ENCODE measurements at regions not wholly inside any gene's neighbourhood (a gene's known extent, or its start where the extent isn't known, plus 50 kb on each side); places are given as distances from the start of the nearest gene placed in this dataset.

- DNase-seq = no peak
Measured at GRCh38 chr9:79433703-79434102, 138.1 kb upstream of the TLE4 start.

- peak; percentile 3 for DNase-seq
Measured at GRCh38 chr9:79439221-79439620, 132.5 kb upstream of the TLE4 start.

- no peak for DNase-seq
Measured at GRCh38 chr9:79446523-79447307, 125.0 kb upstream of the TLE4 start.

DNA sequence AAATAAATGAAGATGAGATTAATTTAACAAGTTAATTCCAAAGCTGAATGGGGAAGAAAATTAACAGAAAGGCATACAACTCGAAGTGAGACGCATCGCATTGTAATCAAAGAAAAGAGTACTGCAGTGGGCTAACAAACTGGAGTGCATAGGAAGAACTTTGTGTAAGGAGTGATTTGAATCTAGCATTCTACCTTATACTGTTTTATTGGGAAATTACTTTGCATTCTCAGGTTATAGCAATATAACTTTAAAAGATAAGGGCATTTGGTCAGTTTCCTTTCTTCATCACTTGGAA, 124.5 kb upstream of the TLE4 start:
- DNase-seq = no peak

GRCh38 chr9:79447762-79448161, 124.0 kb upstream of the TLE4 start:
- DNase-seq = no peak

- no peak for DNase-seq
Measured at GRCh38 chr9:79452265-79452664, 119.5 kb upstream of the TLE4 start.

GRCh38 chr9:79461712-79462111, 110.1 kb upstream of the TLE4 start:
- DNase-seq = no peak

- no peak for DNase-seq
Measured at GRCh38 chr9:79465156-79465555, 106.6 kb upstream of the TLE4 start.

DNA sequence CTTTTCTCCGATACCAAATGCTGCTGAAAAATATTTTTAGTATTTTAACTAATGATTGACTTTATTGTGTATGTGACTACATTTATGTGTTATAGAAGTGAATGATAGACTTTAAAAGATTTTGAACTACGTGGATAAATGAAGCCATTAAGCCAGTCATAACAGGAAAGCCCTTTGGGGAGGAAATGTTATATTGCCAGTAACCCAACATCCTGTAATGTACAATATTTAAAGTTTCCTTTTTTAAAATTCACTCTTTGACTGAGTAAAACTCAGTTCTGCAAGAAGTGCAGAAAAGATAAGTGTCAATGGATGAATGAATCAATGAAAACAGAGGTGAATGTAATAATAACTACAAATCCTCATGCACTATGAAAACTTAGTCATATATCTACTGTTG, 102.6 kb upstream of the TLE4 start:
- no peak for DNase-seq

- no peak for DNase-seq
Measured at GRCh38 chr9:79470954-79471353, 100.8 kb upstream of the TLE4 start.

DNA sequence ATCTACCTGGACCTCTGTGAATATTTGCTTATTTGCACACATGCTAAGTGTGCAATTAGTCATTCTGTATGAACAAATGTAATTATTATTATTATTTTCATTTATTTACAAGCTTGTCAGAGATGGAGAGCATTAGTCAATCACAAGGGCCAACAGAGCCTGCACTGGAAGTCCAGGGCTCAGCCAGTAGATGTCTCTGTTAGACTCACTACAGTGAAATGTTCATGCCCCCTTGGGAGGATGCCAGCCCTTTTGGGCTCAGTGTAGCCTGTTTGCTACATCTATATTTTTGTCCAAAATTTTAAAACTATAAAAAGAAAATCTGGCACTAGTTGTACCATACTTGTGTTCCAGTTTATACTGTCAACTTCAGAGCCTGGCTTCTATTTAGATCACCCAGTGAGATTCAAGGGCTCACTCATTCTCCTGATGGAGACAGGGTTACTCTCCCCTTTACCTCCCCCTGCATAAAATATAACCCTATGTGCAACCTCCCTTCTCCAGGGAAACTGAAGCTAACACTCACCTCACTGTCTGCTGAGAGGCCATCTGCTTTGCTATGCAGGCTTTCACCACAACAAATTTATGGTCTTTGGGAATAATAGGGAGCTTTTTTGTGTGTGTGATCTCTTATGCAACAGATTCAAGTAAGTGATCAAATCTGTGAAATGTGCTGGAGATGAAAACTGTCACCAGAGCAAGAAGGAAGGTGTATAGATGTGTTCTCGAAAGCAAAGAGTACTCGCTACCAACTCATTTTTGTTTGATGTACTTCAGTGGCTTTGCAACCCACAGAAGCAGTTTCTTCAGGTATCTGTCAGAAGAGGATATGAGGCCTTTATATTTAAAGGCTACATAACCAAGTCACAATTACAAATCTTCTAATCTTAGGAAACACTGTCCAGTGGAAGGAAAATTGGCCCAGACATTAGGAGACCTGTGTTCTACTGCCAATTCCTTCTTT, 99.9 kb upstream of the TLE4 start:
- peak; percentile 3 for DNase-seq

DNA sequence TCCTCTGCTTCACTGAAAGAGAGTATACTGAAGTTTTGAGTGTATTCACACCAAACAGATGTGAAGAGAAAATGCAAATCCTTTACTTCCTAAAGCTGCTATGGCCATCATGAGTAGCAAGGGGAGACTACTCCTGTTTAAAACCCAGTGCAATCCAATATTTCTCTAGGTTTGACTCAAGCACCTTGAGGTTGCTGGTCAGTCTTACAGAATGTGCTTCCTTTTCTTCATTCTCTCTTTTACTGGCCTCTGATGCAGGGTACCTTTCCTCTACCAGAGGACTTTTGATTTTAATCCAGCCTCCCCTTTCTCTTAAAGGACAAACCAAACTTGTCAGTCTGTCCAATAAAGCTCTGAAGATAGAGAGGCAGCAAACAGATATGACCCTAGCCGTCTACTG, 98.1 kb upstream of the TLE4 start:
- DNase-seq = no peak

- no peak for DNase-seq
Measured at GRCh38 chr9:79477241-79477840, 94.4 kb upstream of the TLE4 start.

DNA sequence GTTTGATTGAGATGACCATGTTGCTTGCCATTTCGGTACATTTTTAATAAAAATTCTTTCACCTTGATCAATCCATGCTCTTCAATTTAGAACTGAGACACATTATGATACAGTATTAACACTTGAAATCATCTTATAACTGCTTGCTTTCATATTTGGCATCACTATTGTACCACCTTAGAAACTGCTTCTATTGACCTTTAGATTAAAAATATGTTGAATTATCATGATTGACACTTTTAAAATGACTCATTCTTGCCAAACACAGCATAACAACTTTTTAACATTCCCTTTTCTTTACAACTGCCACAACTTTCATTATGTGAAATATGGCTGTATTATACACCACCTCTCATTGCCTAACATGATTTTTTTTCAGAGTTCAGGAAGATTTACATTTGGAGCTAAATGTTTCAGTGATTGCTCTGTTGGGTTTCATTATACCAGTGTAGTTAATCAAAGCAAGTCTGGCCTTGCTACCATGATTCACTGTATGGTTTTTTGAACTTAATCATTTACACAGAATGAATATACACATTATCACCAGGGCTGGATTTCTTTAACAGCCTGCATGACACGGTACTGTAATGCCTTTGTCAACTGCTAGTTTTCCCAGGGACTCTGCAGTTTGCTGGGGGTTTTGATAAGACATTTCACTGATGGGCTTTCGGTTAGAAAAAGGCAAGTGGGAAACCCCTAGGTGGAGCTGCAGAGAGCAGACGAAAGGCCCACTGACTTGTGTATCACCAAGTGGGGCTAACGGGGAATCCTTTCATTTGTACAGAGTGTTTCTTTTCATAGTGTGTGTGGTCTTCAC, 93.6 kb upstream of the TLE4 start:
- peak; percentile 11 for DNase-seq

GRCh38 chr9:79480639-79481038, 91.1 kb upstream of the TLE4 start:
- no peak for DNase-seq

DNA sequence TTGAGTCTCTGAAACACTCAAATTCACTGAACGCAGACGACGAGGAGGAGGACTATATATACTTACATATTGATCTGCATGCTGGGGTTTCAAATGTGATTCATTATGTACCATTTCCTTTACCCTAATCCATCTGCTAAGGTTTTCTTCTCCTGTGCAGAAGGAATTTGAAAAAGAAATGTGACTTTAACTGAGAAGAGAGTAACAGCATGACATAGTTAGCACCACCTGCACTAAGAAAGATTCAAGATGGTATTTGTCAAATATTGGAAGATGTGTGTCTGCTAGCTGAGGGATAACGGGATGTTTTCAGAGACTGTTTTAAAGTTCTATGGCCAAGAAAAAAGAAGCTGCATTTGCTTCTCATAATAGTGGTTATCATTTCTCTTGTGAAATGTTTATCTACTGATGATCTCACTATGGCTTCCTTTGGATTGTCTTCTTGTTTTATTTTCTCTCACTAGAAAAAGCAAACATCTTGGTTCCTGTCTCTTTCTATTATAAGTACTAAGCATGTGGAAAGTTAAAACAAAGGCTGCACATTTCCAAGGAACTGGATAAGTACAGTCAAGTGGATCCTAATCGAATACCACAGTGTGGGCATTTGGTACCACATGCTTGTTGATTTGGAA, 89.8 kb upstream of the TLE4 start:
- no peak for DNase-seq

DNA sequence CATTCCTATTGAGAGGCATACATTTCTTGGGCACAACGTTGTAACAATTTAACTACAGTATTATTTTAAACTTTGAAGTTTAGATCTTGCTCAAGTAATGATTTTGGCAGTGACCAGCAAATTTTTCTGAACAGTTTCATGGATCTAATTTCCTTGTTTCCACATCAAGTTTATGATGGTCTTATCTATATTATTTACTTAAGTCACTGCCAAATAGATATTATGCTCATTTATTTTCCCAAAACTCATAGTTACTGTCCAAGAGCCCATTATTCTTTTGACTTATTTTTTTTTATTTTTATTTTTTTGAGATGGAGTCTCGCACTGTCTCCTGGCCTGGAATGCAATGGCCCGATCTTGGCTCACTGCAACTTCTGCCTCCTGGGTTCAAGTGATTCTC, 86.5 kb upstream of the TLE4 start:
- no peak for DNase-seq

DNA sequence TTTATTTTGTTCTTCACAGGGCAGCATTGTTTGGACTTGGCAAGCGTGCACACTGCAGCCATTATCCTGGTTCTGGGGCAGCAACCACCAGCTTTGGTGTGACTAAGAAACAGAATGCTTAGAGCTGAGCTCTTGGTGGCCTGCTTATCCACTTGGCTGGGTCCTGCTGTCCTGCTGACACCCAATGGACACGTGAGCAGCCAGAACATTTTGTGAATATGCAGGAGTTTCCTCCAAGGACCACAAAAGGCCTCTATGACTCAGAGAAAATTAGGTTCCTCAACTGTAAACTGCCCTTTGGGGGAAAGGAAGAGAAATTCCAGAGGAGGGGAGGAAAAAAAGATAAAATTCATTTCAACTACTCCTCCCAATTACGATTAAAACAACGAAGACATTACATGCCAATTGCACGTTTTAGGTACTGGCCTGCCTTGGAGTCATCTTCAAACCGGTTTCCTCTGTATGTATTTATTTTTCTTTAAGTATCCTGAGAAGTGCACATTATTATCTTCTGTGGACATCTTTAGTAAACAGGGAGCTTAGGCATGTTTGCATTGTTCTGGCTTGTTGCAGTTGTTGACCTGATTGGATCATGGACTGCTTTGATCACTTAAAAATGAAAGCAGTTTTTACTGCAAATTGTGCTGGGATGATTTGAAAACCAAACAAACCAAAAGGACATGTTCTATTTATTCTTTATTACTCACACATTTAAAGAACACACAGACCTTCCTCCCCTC, 82.3 kb upstream of the TLE4 start:
- no peak for DNase-seq

DNA sequence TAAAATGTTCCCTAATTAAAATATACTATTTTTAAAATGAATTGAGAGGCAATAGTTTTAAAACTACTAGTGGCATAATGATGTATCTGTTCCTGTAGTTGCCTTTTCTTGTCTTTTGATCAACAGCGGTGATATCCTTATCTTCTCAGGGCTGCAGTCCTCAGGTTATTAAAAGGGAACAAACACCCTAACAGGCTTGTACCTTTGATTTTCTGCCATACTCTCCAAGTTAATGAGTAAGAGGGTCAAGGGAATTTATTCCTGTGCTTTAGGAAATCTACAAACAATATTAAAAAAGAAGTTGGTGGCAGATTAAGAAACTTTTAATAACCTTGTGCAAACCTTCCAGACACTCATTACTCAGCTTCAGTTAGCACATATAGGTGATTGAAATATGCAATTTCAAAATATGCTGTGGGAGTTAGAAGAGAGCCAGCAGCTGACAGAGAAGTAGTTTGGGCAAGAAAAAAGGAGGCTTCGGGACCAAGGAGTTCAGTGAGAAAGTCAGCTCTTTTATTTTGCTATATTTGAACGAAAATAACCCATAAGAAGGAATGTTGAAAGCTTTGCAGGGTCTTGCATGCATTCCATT, 81.0 kb upstream of the TLE4 start:
- no peak for DNase-seq

DNA sequence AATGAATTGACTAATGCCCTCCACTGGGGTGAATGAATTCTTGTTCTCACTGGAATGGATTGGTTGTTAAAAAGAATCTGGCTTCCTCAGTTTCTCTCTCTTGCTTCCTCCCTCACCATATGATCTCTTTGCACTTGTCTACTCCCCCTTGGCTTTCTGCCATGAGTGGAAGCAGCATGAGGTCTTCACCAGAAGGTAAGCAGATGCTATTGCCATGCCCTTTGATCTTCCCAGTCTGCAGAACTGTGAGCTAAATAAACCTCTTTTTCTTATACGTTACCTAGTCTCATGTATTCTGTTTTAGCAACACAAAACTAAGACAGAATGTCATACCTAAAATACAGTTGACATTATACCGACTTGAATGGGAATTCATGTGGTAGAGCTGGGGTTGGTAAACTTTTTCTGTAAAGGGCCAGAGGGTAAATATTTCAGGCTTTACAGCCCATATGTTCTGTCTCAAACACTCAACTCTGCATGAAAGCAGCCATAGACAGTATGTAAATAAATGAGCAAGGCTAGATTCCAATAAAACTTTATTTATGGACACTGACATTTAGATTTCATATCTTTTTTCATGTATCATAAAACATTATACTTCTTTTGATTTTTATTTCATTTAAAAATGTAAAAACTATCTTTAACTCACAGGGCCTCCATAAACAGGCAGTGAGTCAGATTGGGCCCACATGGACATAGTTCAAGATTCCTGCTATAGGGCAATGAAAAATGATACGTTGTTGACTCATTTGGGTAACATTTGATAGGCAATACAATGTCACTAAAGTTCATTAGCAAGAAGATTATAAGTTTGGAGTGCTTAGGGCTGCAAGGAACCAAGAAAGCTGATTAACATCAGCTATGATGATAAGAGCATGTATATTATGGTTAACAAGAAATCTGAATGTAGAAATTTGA, 79.4 kb upstream of the TLE4 start:
- DNase-seq = no peak

All from stimulated activated CD4-positive, alpha-beta T cell treated with anti-CD3 and anti-CD28 coated beads, Interleukin-15, amount 100 ng/mL, for 24 hours (primary cell).